ENCODE measurements at regions not wholly inside any gene's neighbourhood (a gene's known extent, or its start where the extent isn't known, plus 50 kb on each side); places are given as distances from the start of the nearest gene placed in this dataset.

DNA sequence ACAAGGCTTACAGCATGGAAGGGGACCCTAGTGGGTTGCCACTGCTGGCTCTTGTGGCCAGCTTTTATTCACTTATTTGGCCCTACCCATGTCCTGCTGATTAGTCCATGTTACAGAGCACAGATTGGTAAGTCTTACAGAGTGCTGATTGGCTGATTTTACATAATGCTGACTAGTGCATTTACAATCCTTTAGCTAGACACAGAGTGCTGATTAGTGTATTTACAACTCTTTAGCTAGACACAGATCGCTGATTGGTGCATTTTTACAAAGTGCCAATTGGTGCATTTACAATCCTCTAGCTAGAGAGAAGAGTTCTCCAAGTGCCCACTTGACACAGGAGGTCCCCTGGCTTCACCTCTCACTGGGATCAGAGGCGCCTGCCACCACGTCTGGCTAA is 485.0 kb upstream of the TSPY4 start:
- TF ChIP-seq, protein P1, sequence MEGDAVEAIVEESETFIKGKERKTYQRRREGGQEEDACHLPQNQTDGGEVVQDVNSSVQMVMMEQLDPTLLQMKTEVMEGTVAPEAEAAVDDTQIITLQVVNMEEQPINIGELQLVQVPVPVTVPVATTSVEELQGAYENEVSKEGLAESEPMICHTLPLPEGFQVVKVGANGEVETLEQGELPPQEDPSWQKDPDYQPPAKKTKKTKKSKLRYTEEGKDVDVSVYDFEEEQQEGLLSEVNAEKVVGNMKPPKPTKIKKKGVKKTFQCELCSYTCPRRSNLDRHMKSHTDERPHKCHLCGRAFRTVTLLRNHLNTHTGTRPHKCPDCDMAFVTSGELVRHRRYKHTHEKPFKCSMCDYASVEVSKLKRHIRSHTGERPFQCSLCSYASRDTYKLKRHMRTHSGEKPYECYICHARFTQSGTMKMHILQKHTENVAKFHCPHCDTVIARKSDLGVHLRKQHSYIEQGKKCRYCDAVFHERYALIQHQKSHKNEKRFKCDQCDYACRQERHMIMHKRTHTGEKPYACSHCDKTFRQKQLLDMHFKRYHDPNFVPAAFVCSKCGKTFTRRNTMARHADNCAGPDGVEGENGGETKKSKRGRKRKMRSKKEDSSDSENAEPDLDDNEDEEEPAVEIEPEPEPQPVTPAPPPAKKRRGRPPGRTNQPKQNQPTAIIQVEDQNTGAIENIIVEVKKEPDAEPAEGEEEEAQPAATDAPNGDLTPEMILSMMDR (IDR thresholded peaks at IDR 0.05), result no peak
- no peak for TF ChIP-seq POLR2AphosphoS5 (IDR thresholded peaks at IDR 0.05)
- TF ChIP-seq POLR2A (IDR thresholded peaks at IDR 0.05), result no peak

Measured in breast epithelium (tissue), 3 donors.